HepG2 (cell line): ENCODE measurements at regions not wholly inside any gene's neighbourhood (a gene's known extent, or its start where the extent isn't known, plus 50 kb on each side); places are given as distances from the start of the nearest gene placed in this dataset.

Source experiments
- CC2D1A ChIP-seq: sonication (generic); formaldehyde crosslinking; IDR thresholded peaks from 2 replicates; pipeline ENCODE4 v1.8.1; 2023; ENCODE audit warnings: mild to moderate bottlenecking, missing genetic modification reagents
- CEBPB ChIP-seq: IDR thresholded peaks from 2 replicates; pipeline ENCODE4 v1.6.1; 2011; ENCODE audit warnings: low read depth, low read length, improper control_type of control experiment, borderline replicate concordance
- ERF ChIP-seq: IDR thresholded peaks from 2 replicates; pipeline ENCODE4 v1.6.1; 2018; ENCODE audit warnings: missing biosample characterization, missing genetic modification reagents
- ETS1 ChIP-seq: sonication (generic); formaldehyde crosslinking; IDR thresholded peaks from 2 replicates; pipeline ENCODE4 v1.4.0; 2020; ENCODE audit warnings: missing genetic modification reagents
- FOSL2 ChIP-seq: sonication (generic); formaldehyde crosslinking; IDR thresholded peaks from 2 replicates; pipeline ENCODE4 v1.4.0; 2020; ENCODE audit warnings: missing genetic modification reagents
- FOXP1 ChIP-seq, 2 experiments: fragments of 450-650 bp in 1 of 2; IDR thresholded peaks; 2 replicates each; pipeline ENCODE4 v1.6.1; 2017 to 2018; ENCODE audit warnings: antibody characterized with exemption in 1 of 2
- FOXP4 ChIP-seq: sonication (generic); formaldehyde crosslinking; IDR thresholded peaks from 2 replicates; pipeline ENCODE4 v1.4.0; 2020; ENCODE audit warnings: missing genetic modification reagents
- HDAC1 ChIP-seq: sonication (generic); formaldehyde crosslinking; IDR thresholded peaks from 2 replicates; pipeline ENCODE4 v1.5.1; 2020; ENCODE audit warnings: mild to moderate bottlenecking, missing genetic modification reagents
- HMGA1 ChIP-seq: sonication (generic); formaldehyde crosslinking; conservative IDR thresholded peaks from 2 replicates; pipeline ENCODE4 v1.4.0; 2020; ENCODE audit warnings: missing genetic modification reagents
- MZF1 ChIP-seq: sonication (generic); formaldehyde crosslinking; IDR thresholded peaks from 2 replicates; pipeline ENCODE4 v1.8.1; 2023; ENCODE audit warnings: mild to moderate bottlenecking, missing genetic modification reagents, borderline replicate concordance
- NAIF1 ChIP-seq: sonication (generic); formaldehyde crosslinking; IDR thresholded peaks from 2 replicates; pipeline ENCODE4 v1.5.0; 2020; ENCODE audit warnings: mild to moderate bottlenecking, missing genetic modification reagents, borderline replicate concordance
- NFAT5 ChIP-seq: sonication (generic); formaldehyde crosslinking; IDR thresholded peaks from 2 replicates; pipeline ENCODE4 v1.4.0; 2020; ENCODE audit warnings: missing genetic modification reagents
- NONO ChIP-seq, 2 experiments: fragments of 450-650 bp in 1 of 2; sonication (generic) in 1 of 2; formaldehyde crosslinking in 1 of 2; IDR thresholded peaks in 1 of 2; conservative IDR thresholded peaks in 1 of 2; 2 replicates each; pipeline versions ENCODE4 v1.6.1 to v1.8.0; 2017 to 2022; ENCODE audit warnings: mild to moderate bottlenecking in 1 of 2, missing genetic modification reagents in 1 of 2, moderate library complexity in 1 of 2
- TBX2 ChIP-seq: sonication (generic); formaldehyde crosslinking; IDR thresholded peaks from 2 replicates; pipeline ENCODE4 v1.5.0; 2020; ENCODE audit warnings: missing genetic modification reagents, mild to moderate bottlenecking, borderline replicate concordance
- TEF ChIP-seq: sonication (generic); formaldehyde crosslinking; IDR thresholded peaks from 2 replicates; pipeline ENCODE4 v1.5.0; 2020; ENCODE audit warnings: missing genetic modification reagents
- ZFP36 ChIP-seq: fragments of 150-350 bp; IDR thresholded peaks from 2 replicates; pipeline ENCODE4 v1.6.1; 2018; ENCODE audit warnings: borderline replicate concordance, low read length, low read depth; ENCODE audit not compliant: partially characterized antibody
- ZKSCAN5 ChIP-seq: sonication (generic); formaldehyde crosslinking; IDR thresholded peaks from 2 replicates; pipeline ENCODE4 v1.5.1; 2020; ENCODE audit warnings: mild to moderate bottlenecking, missing genetic modification reagents
- ZNF207 ChIP-seq: fragments of 450-650 bp; IDR thresholded peaks from 2 replicates; pipeline ENCODE4 v1.6.1; 2016; ENCODE audit warnings: antibody characterized with exemption, borderline replicate concordance
- ZNF282 ChIP-seq: fragments of 450-650 bp; IDR thresholded peaks from 2 replicates; pipeline ENCODE4 v1.6.1; 2018; ENCODE audit not compliant: partially characterized antibody
- ZNF670 ChIP-seq: sonication (generic); formaldehyde crosslinking; IDR thresholded peaks from 2 replicates; pipeline ENCODE4 v1.8.0; 2022; ENCODE audit warnings: mild to moderate bottlenecking, missing genetic modification reagents, borderline replicate concordance
- ZNF782 ChIP-seq: sonication (generic); formaldehyde crosslinking; IDR thresholded peaks from 2 replicates; pipeline ENCODE4 v1.4.0; 2020; ENCODE audit warnings: missing genetic modification reagents, mild to moderate bottlenecking, borderline replicate concordance
- ZZZ3 ChIP-seq: sonication (generic); formaldehyde crosslinking; IDR thresholded peaks from 2 replicates; pipeline ENCODE4 v1.4.0; 2020; ENCODE audit warnings: missing genetic modification reagents, mild to moderate bottlenecking, borderline replicate concordance

DNA sequence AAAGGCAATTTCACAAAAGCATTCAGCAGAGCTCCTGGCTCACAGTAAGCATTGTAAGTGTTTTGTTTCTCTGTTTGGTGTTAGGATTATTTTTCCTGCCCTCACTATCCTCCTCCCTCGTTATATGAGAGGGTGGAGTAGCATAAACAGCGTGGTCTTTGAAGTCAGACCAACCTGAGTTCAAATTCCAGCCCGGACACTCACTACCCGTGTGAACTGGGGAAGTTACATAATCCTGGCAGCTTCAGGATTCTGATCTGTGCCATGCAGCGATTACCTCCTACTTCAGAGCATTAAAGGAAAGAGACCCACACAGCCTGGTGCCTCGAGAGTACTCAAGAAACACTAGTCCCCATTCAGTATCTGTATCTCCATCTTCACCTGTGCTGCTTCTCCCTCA, 386.5 kb downstream of the INHBA start (continued):
- TF ChIP-seq NONO (IDR thresholded peaks at IDR 0.05) (no peak), NONO (CRISPR knock-in tag; conservative IDR thresholded peaks at IDR 0.05) (no peak), FOXP4 (peak; percentile 96), CC2D1A (CRISPR knock-in tag) (no peak), MZF1 (CRISPR knock-in tag) (no peak), HMGA1 (no peak), ETS1 (CRISPR knock-in tag) (no peak), ZKSCAN5 (no peak), ERF (CRISPR knock-in tag) (peak; percentile 63; the same call in 1 of the 2 replicates), NAIF1 (CRISPR knock-in tag) (no peak), ZNF782 (CRISPR knock-in tag) (no peak), TEF (CRISPR knock-in tag) (peak; percentile 94), ZZZ3 (CRISPR knock-in tag) (no peak), NFAT5 (no peak), FOSL2 (CRISPR knock-in tag) (peak; percentile 75), ZFP36 (no peak), TBX2 (CRISPR knock-in tag) (peak; percentile 86; the same call in 1 of the 2 replicates), FOXP1 (IDR thresholded peaks at IDR 0.05) (peak; percentile 44; the same call in 1 of the 2 replicates), FOXP1 (CRISPR knock-in tag; IDR thresholded peaks at IDR 0.05) (peak; percentile 94), ZNF282 (no peak), ZNF670 (no peak; the same call in 1 of the 2 replicates), ZNF207 (no peak), CEBPB (peak; percentile 62; the same call in 1 of the 2 replicates), HDAC1 (CRISPR knock-in tag) (peak; percentile 43; the same call in 1 of the 2 replicates)
